Ascending aorta (tissue), 2 donors: ENCODE measurements at regions not wholly inside any gene's neighbourhood (a gene's known extent, or its start where the extent isn't known, plus 50 kb on each side); places are given as distances from the start of the nearest gene placed in this dataset.

ENCODE experiments used
- DNase-seq, 2 donors: peaks; one replicate each; pipeline ENCODE4 v3.0.0-alpha.2; 2019; ENCODE audit warnings: low spot score in 2 of 2
- H3K27ac ChIP-seq, 2 donors: fragments of 200-600 bp; sonication (generic); one replicate each; pipeline ENCODE4 v1.5.1; 2016 to 2017; ENCODE audit warnings: mild to moderate bottlenecking in 1 of 2
- H3K27me3 ChIP-seq: fragments of 200-600 bp; sonication (generic); one replicate; pipeline ENCODE4 v1.5.1; 2017
- H3K36me3 ChIP-seq, 2 donors: fragments of 200-600 bp; sonication (generic); one replicate each; pipeline ENCODE4 v1.5.1; 2016
- H3K4me1 ChIP-seq, 2 donors: fragments of 200-600 bp; sonication (generic); one replicate each; pipeline ENCODE4 v1.5.1; 2016 to 2017; ENCODE audit warnings: mild to moderate bottlenecking in 1 of 2
- H3K4me3 ChIP-seq, 2 donors: fragments of 200-600 bp; sonication (generic); one replicate each; pipeline ENCODE4 v1.5.1; 2016 to 2017; ENCODE audit warnings: mild to moderate bottlenecking in 1 of 2
- H3K9me3 ChIP-seq, 2 donors: fragments of 200-600 bp; sonication (generic); one replicate each; pipeline ENCODE4 v1.5.1; 2016
- intact Hi-C: fragments of 100-400 bp; cut with DNase I; formaldehyde crosslinking; loops from one replicate; pipeline ENCODE4 v1.15.1; 2023
- TF ChIP-seq, protein P1 (sequence below), 3 experiments: fragments of 200-600 bp in 2 of 3; fragments of 450-650 bp in 1 of 3; sonication (generic) in 2 of 3; IDR thresholded peaks; one replicate each; pipeline ENCODE4 v1.5.1; 2016 to 2019; ENCODE audit warnings: antibody characterized with exemption in 3 of 3, mild to moderate bottlenecking in 1 of 3, moderate library complexity in 1 of 3

GRCh38 chr4:26171941-26172340 is 148.9 kb upstream of the RBPJ start:
- H3K27ac ChIP-seq = no peak overlapping the region
- intact Hi-C loops = no loop called here
- H3K27me3 ChIP-seq = no peaks in the 10 kb centered on the region

DNA sequence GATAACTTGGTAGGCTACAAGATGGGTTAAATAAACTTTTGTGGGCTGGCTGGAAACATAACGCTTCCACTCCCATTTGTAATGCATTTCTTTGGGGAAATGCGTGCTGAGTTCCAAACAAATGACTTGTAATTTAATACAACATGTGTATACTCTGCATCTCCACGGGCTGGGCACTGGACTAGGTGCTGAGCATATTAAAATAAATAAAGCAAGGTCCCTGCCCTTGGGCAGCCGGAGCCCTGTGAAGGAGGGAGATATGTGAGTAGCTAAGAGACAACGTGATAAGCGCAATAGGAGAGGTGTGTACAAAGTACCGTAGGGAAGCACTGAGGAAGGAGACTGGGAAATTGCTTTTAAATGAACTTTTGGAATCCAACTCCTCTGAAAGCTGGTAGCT is 147.2 kb upstream of the RBPJ start:
- no peak for DNase-seq
- Histone ChIP-seq H3K4me3 (no peak overlapping the region), H3K36me3 (no peaks in the 10 kb centered on the region), H3K27ac (no peak overlapping the region), H3K9me3 (no peaks in the 10 kb centered on the region), H3K4me1 (no peaks in the 10 kb centered on the region), H3K27me3 (no peaks in the 10 kb centered on the region)
- intact Hi-C loops = no loop called here
- TF ChIP-seq, protein P1, sequence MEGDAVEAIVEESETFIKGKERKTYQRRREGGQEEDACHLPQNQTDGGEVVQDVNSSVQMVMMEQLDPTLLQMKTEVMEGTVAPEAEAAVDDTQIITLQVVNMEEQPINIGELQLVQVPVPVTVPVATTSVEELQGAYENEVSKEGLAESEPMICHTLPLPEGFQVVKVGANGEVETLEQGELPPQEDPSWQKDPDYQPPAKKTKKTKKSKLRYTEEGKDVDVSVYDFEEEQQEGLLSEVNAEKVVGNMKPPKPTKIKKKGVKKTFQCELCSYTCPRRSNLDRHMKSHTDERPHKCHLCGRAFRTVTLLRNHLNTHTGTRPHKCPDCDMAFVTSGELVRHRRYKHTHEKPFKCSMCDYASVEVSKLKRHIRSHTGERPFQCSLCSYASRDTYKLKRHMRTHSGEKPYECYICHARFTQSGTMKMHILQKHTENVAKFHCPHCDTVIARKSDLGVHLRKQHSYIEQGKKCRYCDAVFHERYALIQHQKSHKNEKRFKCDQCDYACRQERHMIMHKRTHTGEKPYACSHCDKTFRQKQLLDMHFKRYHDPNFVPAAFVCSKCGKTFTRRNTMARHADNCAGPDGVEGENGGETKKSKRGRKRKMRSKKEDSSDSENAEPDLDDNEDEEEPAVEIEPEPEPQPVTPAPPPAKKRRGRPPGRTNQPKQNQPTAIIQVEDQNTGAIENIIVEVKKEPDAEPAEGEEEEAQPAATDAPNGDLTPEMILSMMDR (IDR thresholded peaks at IDR 0.05) = no peak

More at GRCh38 chr4:26171941-26172340, 148.9 kb upstream of the RBPJ start:
- no peak for DNase-seq
- Histone ChIP-seq H3K4me3 (no peak overlapping the region), H3K36me3 (no peaks in the 10 kb centered on the region), H3K4me1 (no peaks in the 10 kb centered on the region), H3K9me3 (no peaks in the 10 kb centered on the region)
- TF ChIP-seq, protein P1 (IDR thresholded peaks at IDR 0.05) = no peak

GRCh38 chr4:26174027-26174426 is 146.8 kb upstream of the RBPJ start:
- TF ChIP-seq, protein P1 (IDR thresholded peaks at IDR 0.05) = no peak
- no peaks in the 10 kb centered on the region for H3K4me1 ChIP-seq
- H3K27me3 ChIP-seq = no peaks in the 10 kb centered on the region
- no peaks in the 10 kb centered on the region for H3K36me3 ChIP-seq
- intact Hi-C loops = no loop called here
- no peak for DNase-seq
- no peak overlapping the region for H3K4me3 ChIP-seq
- no peaks in the 10 kb centered on the region for H3K9me3 ChIP-seq
- no peak overlapping the region for H3K27ac ChIP-seq

DNA sequence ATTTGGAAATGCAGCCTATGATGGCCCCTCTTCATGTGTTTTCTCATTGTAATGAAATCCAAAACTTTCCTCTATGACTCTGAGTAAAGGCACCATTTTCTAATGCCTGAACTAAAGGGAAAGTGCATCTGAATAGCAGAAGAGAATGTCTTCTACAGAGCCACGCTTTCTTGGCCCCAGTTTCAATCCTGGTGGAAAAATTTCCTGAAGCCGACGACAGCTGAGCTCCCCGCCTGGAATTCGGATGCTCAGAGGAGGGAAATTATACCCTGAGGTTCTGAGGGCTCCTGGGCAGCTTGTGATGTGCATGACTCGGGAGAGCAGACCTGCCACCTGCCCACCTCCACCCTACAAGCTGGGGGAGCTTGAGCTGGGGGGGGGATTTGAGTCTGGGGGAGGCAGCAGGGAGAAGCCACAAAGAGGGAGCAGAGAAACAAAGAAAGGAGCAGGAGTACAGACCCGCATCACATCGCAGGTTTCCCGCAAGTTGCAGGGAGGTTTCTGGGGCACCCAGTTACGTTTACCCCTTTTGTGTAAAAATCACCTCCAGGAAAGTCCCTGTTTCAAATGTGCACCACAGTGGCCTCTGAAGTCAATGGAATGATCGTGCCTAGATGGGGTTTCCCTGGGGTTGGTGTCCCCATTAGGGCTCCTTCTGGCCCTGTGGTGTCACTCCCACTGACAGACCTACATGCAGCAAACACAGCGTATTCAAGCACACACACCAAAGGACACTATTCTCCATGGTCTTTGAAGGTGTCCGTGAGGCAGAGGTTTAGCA is 145.6 kb upstream of the RBPJ start:
- H3K27ac ChIP-seq = no peak overlapping the region

DNA sequence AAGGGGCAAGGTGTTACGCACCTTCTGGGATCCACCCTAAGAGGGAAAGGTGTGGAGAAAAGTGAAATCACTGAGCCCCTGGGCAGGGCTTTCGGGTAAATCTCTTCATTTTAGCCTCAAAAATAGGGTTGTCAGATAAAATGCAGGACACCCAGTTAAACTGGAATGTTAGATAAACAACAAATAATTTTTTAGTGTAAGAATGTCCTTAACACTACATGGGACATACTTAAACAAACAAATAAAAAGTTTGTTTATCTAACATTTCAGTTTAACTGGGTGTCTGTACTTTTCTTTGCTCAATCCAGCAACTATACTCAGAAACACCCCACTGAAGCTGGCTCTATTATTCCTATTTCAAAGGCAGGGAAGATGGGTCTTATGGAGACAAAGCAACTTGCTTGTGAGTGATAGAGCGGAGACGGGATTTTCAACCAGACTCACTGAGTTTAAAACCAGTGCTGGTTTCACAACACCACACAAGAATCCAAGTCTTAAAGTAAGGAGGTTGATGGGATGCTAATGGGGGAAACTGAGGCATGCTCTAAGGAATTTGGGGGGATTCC is 144.8 kb upstream of the RBPJ start:
- H3K36me3 ChIP-seq = no peaks in the 10 kb centered on the region
- no peaks in the 10 kb centered on the region for H3K4me1 ChIP-seq
- H3K27me3 ChIP-seq = no peaks in the 10 kb centered on the region
- H3K4me3 ChIP-seq = no peak overlapping the region
- H3K9me3 ChIP-seq = no peaks in the 10 kb centered on the region
- no peak overlapping the region for H3K27ac ChIP-seq
- no peak for DNase-seq
- intact Hi-C loops = no loop called here
- TF ChIP-seq, protein P1 (IDR thresholded peaks at IDR 0.05) = no peak

More for the DNA sequence above, 145.6 kb upstream of the RBPJ start:
- Histone ChIP-seq H3K9me3 (no peaks in the 10 kb centered on the region), H3K27me3 (no peaks in the 10 kb centered on the region), H3K4me3 (no peak overlapping the region), H3K4me1 (no peaks in the 10 kb centered on the region), H3K36me3 (no peaks in the 10 kb centered on the region)
- intact Hi-C loops = no loop called here
- DNase-seq = no peak
- TF ChIP-seq, protein P1 (IDR thresholded peaks at IDR 0.05) = no peak
